ENCODE measurements at regions not wholly inside any gene's neighbourhood (a gene's known extent, or its start where the extent isn't known, plus 50 kb on each side); places are given as distances from the start of the nearest gene placed in this dataset.

GRCh38 chr6:141501616-141502015 is 631.1 kb upstream of the GJE1 start:
- Histone ChIP-seq H3F3A (ENCODE audit: insufficient read depth, low read length) (no peaks in the 10 kb centered on the region), H3K4me3 (ENCODE audit: low read length) (no peak overlapping the region), H3K79me2 (ENCODE audit: low read length) (no peaks in the 10 kb centered on the region), H3K9me3 (replicated peaks; ENCODE audit: insufficient read depth, low read length) (no peaks in the 10 kb centered on the region), H2AFZ (ENCODE audit: low read length) (no peak overlapping the region), H3K27me3 (replicated peaks; ENCODE audit: insufficient read depth, low read length) (no peaks in the 10 kb centered on the region), H3K36me3 (replicated peaks; ENCODE audit: insufficient read depth, low read length) (no peaks in the 10 kb centered on the region), H3K9me2 (replicated peaks; ENCODE audit: insufficient read depth, low read length) (no peaks in the 10 kb centered on the region), H3K27ac (ENCODE audit: low read length) (no peak overlapping the region), H3K9ac (ENCODE audit: low read length) (no peak overlapping the region), H3K4me1 (ENCODE audit: low read length) (no peaks in the 10 kb centered on the region), H3K4me2 (ENCODE audit: low read depth, low read length) (no peak overlapping the region), H4K20me1 (ENCODE audit: insufficient read depth, low read length) (no peaks in the 10 kb centered on the region)
- no peak for DNase-seq
- TF ChIP-seq EZH2 (optimal IDR thresholded peaks at IDR 0.05; ENCODE audit: low read depth, low read length) (no peak), EZH2phosphoT487 (IDR thresholded peaks at IDR 0.05; ENCODE audit: low read length) (no peak)

- Histone ChIP-seq H3K27me3 (replicated peaks; ENCODE audit: insufficient read depth, low read length) (no peaks in the 10 kb centered on the region), H3K4me1 (ENCODE audit: low read length) (no peaks in the 10 kb centered on the region), H3K9me2 (replicated peaks; ENCODE audit: insufficient read depth, low read length) (no peaks in the 10 kb centered on the region), H3K4me2 (ENCODE audit: low read depth, low read length) (no peak overlapping the region), H4K20me1 (ENCODE audit: insufficient read depth, low read length) (no peaks in the 10 kb centered on the region), H2AFZ (ENCODE audit: low read length) (no peak overlapping the region), H3K27ac (ENCODE audit: low read length) (no peak overlapping the region), H3K36me3 (replicated peaks; ENCODE audit: insufficient read depth, low read length) (no peaks in the 10 kb centered on the region), H3K9ac (ENCODE audit: low read length) (no peak overlapping the region), H3K9me3 (replicated peaks; ENCODE audit: insufficient read depth, low read length) (no peaks in the 10 kb centered on the region), H3K79me2 (ENCODE audit: low read length) (no peaks in the 10 kb centered on the region), H3F3A (ENCODE audit: insufficient read depth, low read length) (no peaks in the 10 kb centered on the region), H3K4me3 (ENCODE audit: low read length) (no peak overlapping the region)
- TF ChIP-seq EZH2 (optimal IDR thresholded peaks at IDR 0.05; ENCODE audit: low read depth, low read length) (no peak), CTCF (IDR thresholded peaks at IDR 0.05; ENCODE audit: low read length) (no peak), EZH2phosphoT487 (IDR thresholded peaks at IDR 0.05; ENCODE audit: low read length) (no peak)
- no peak for DNase-seq
Measured at GRCh38 chr6:141498977-141499376, 633.7 kb upstream of the GJE1 start.

- no peaks in the 10 kb centered on the region for H4K20me1 ChIP-seq (ENCODE audit: insufficient read depth, low read length)
- no peaks in the 10 kb centered on the region for H3K79me2 ChIP-seq (ENCODE audit: low read length)
- no peak overlapping the region for H3K4me3 ChIP-seq (ENCODE audit: low read length)
- H3K9me2 ChIP-seq (replicated peaks; ENCODE audit: insufficient read depth, low read length), result no peaks in the 10 kb centered on the region
- TF ChIP-seq EZH2 (optimal IDR thresholded peaks at IDR 0.05; ENCODE audit: low read depth, low read length), result no peak
- TF ChIP-seq CTCF (IDR thresholded peaks at IDR 0.05; ENCODE audit: low read length), result no peak
- TF ChIP-seq EZH2phosphoT487 (IDR thresholded peaks at IDR 0.05; ENCODE audit: low read length), result no peak
- H3K36me3 ChIP-seq (replicated peaks; ENCODE audit: insufficient read depth, low read length), result no peaks in the 10 kb centered on the region
- no peak overlapping the region for H3K27ac ChIP-seq (ENCODE audit: low read length)
- DNase-seq, result no peak
- peaks cover 7% of the 10 kb centered on the region; the same call in 1 of the 2 replicates for H3K4me1 ChIP-seq (ENCODE audit: low read length)
- no peaks in the 10 kb centered on the region for H3K9me3 ChIP-seq (replicated peaks; ENCODE audit: insufficient read depth, low read length)
- no peak overlapping the region for H3K9ac ChIP-seq (ENCODE audit: low read length)
- H2AFZ ChIP-seq (ENCODE audit: low read length), result no peak overlapping the region
- H3K27me3 ChIP-seq (replicated peaks; ENCODE audit: insufficient read depth, low read length), result no peaks in the 10 kb centered on the region
- H3F3A ChIP-seq (ENCODE audit: insufficient read depth, low read length), result no peaks in the 10 kb centered on the region
- no peak overlapping the region for H3K4me2 ChIP-seq (ENCODE audit: low read depth, low read length)
Measured at GRCh38 chr6:141492521-141493284, 640.0 kb upstream of the GJE1 start.

- Histone ChIP-seq H3K9me3 (replicated peaks; ENCODE audit: insufficient read depth, low read length) (no peaks in the 10 kb centered on the region), H3K9ac (ENCODE audit: low read length) (no peak overlapping the region), H3K4me3 (ENCODE audit: low read length) (no peak overlapping the region), H3K36me3 (replicated peaks; ENCODE audit: insufficient read depth, low read length) (no peaks in the 10 kb centered on the region), H3K9me2 (replicated peaks; ENCODE audit: insufficient read depth, low read length) (no peaks in the 10 kb centered on the region), H3F3A (ENCODE audit: insufficient read depth, low read length) (no peaks in the 10 kb centered on the region), H4K20me1 (ENCODE audit: insufficient read depth, low read length) (no peaks in the 10 kb centered on the region), H3K4me2 (ENCODE audit: low read depth, low read length) (no peak overlapping the region), H3K27me3 (replicated peaks; ENCODE audit: insufficient read depth, low read length) (no peaks in the 10 kb centered on the region), H2AFZ (ENCODE audit: low read length) (no peak overlapping the region), H3K4me1 (ENCODE audit: low read length) (peaks cover 7% of the 10 kb centered on the region; the same call in 1 of the 2 replicates), H3K79me2 (ENCODE audit: low read length) (no peaks in the 10 kb centered on the region), H3K27ac (ENCODE audit: low read length) (no peak overlapping the region)
- DNase-seq, result no peak
- TF ChIP-seq CTCF (IDR thresholded peaks at IDR 0.05; ENCODE audit: low read length) (no peak), EZH2phosphoT487 (IDR thresholded peaks at IDR 0.05; ENCODE audit: low read length) (no peak), EZH2 (optimal IDR thresholded peaks at IDR 0.05; ENCODE audit: low read depth, low read length) (no peak)
Measured at GRCh38 chr6:141491684-141492083, 641.0 kb upstream of the GJE1 start.
